ENCODE measurements at regions not wholly inside any gene's neighbourhood (a gene's known extent, or its start where the extent isn't known, plus 50 kb on each side); places are given as distances from the start of the nearest gene placed in this dataset.

- TF ChIP-seq CTCF (IDR thresholded peaks at IDR 0.05) = no peak
- no peak for TF ChIP-seq ZFX (IDR thresholded peaks at IDR 0.05; ENCODE audit: borderline replicate concordance)
Measured at GRCh38 chr2:156077041-156077742, 255.3 kb downstream of the NR4A2 start.
